ENCODE measurements at regions not wholly inside any gene's neighbourhood (a gene's known extent, or its start where the extent isn't known, plus 50 kb on each side); places are given as distances from the start of the nearest gene placed in this dataset.

DNA sequence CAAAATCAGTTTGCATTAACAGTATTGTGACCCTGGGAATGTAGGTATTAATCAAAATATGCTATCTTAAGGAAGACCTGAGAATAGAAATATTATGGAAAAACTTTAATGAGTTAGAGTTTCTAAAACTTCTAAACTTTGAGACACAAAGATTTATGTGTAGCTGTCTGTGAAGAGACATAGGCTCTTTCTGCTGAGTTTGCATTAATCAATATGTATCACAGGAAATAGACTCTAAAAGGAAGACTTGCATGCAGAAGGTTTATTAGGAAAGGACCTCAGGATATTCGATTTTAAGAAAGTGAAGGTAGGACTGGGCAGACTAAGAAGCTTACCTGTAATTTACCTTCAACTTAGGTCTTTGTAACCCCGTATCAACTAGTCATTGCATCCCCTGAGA lies 494.8 kb upstream of the NRXN1 start:
- TF ChIP-seq, protein P1, sequence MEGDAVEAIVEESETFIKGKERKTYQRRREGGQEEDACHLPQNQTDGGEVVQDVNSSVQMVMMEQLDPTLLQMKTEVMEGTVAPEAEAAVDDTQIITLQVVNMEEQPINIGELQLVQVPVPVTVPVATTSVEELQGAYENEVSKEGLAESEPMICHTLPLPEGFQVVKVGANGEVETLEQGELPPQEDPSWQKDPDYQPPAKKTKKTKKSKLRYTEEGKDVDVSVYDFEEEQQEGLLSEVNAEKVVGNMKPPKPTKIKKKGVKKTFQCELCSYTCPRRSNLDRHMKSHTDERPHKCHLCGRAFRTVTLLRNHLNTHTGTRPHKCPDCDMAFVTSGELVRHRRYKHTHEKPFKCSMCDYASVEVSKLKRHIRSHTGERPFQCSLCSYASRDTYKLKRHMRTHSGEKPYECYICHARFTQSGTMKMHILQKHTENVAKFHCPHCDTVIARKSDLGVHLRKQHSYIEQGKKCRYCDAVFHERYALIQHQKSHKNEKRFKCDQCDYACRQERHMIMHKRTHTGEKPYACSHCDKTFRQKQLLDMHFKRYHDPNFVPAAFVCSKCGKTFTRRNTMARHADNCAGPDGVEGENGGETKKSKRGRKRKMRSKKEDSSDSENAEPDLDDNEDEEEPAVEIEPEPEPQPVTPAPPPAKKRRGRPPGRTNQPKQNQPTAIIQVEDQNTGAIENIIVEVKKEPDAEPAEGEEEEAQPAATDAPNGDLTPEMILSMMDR (IDR thresholded peaks at IDR 0.05) = no peak
- TF ChIP-seq ZC3H11A (IDR thresholded peaks at IDR 0.05) (no peak), RNF2 (IDR thresholded peaks at IDR 0.05; ENCODE audit: borderline replicate concordance, low read depth) (no peak), POLR2A (IDR thresholded peaks at IDR 0.05; ENCODE audit: low read length) (no peak), CHD2 (IDR thresholded peaks at IDR 0.05; ENCODE audit: low read length, partially characterized antibody) (no peak), POLR2AphosphoS2 (conservative IDR thresholded peaks at IDR 0.05; ENCODE audit: low read length) (no peak), MAZ (IDR thresholded peaks at IDR 0.05; ENCODE audit: borderline replicate concordance, low read depth, low read length) (no peak), CBX2 (IDR thresholded peaks at IDR 0.05; ENCODE audit: borderline replicate concordance, low read depth) (no peak), JUNB (IDR thresholded peaks at IDR 0.05) (no peak), KDM5A (IDR thresholded peaks at IDR 0.05) (no peak), ZFP36 (IDR thresholded peaks at IDR 0.05; ENCODE audit: borderline replicate concordance, partially characterized antibody) (no peak), KDM1A (IDR thresholded peaks at IDR 0.05; ENCODE audit: low read depth) (no peak), ZNF302 (CRISPR knock-in tag; IDR thresholded peaks at IDR 0.05) (no peak)
- TF ChIP-seq, protein P2, sequence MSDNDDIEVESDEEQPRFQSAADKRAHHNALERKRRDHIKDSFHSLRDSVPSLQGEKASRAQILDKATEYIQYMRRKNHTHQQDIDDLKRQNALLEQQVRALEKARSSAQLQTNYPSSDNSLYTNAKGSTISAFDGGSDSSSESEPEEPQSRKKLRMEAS (IDR thresholded peaks at IDR 0.05) = no peak

Data from A549 (cell line).